Trophoblast cell (in vitro differentiated cells and primary cell): ENCODE measurements at regions not wholly inside any gene's neighbourhood (a gene's known extent, or its start where the extent isn't known, plus 50 kb on each side); places are given as distances from the start of the nearest gene placed in this dataset.

Experiments
- DNase-seq, 2 donors: peaks; one replicate each; pipeline ENCODE4 v3.0.0-alpha.2; 2016
- H2AFZ ChIP-seq: 2 replicates; pipeline ENCODE4 v1.6.1; 2013; ENCODE audit warnings: low read length, moderate library complexity, mild to moderate bottlenecking; ENCODE audit not compliant: insufficient read depth, poor library complexity
- H2AK5ac ChIP-seq: 2 replicates; pipeline ENCODE4 v1.6.1; 2013; ENCODE audit warnings: mild to moderate bottlenecking, low read length
- H2BK120ac ChIP-seq: 2 replicates; pipeline ENCODE4 v1.6.1; 2013; ENCODE audit warnings: low read length, mild to moderate bottlenecking, moderate library complexity; ENCODE audit not compliant: insufficient read depth, poor library complexity
- H2BK12ac ChIP-seq: 2 replicates; pipeline ENCODE4 v1.6.1; 2013; ENCODE audit warnings: mild to moderate bottlenecking, low read length, moderate library complexity
- H2BK5ac ChIP-seq: 2 replicates; pipeline ENCODE4 v1.6.1; 2013; ENCODE audit warnings: low read length, low read depth, moderate library complexity, mild to moderate bottlenecking; ENCODE audit not compliant: poor library complexity
- H3K14ac ChIP-seq: 2 replicates; pipeline ENCODE4 v1.6.1; 2013; ENCODE audit warnings: mild to moderate bottlenecking, low read length
- H3K18ac ChIP-seq: 2 replicates; pipeline ENCODE4 v1.6.1; 2013; ENCODE audit warnings: mild to moderate bottlenecking, low read length
- H3K23ac ChIP-seq: 2 replicates; pipeline ENCODE4 v1.6.1; 2013; ENCODE audit warnings: low read length
- H3K27ac ChIP-seq: 2 replicates; pipeline ENCODE4 v1.5.1; 2013; ENCODE audit warnings: low read depth, mild to moderate bottlenecking, inconsistent platforms, low read length, moderate library complexity
- H3K27me3 ChIP-seq: 2 replicates; pipeline ENCODE4 v1.6.1; 2013; ENCODE audit warnings: inconsistent platforms, mild to moderate bottlenecking, low read length, moderate library complexity; ENCODE audit not compliant: insufficient read depth
- H3K36me3 ChIP-seq, 2 experiments: 1 replicate in 1 of 2; 2 replicates in 1 of 2; pipeline ENCODE4 v1.6.1; 2013; ENCODE audit warnings: low read length in 2 of 2, mild to moderate bottlenecking in 2 of 2, moderate library complexity in 1 of 2; ENCODE audit not compliant: insufficient read depth in 2 of 2, control insufficient read depth in 1 of 2
- H3K4ac ChIP-seq: 2 replicates; pipeline ENCODE4 v1.6.1; 2013; ENCODE audit warnings: low read depth, mild to moderate bottlenecking, low read length, moderate library complexity
- H3K4me1 ChIP-seq, 2 experiments: 1 replicate in 1 of 2; 2 replicates in 1 of 2; pipeline ENCODE4 v1.6.1; 2013; ENCODE audit warnings: low read length in 2 of 2, mild to moderate bottlenecking in 2 of 2, moderate library complexity in 1 of 2; ENCODE audit not compliant: insufficient read depth in 2 of 2, control insufficient read depth in 1 of 2
- H3K4me2 ChIP-seq: 2 replicates; pipeline ENCODE4 v1.6.1; 2013; ENCODE audit warnings: inconsistent platforms, mild to moderate bottlenecking, low read length, moderate library complexity
- H3K4me3 ChIP-seq: 2 replicates; pipeline ENCODE4 v1.5.1; 2013; ENCODE audit warnings: mild to moderate bottlenecking, low read depth, low read length, inconsistent platforms
- H3K79me1 ChIP-seq: one replicate; pipeline ENCODE4 v1.6.1; 2013; ENCODE audit warnings: low read length
- H3K79me2 ChIP-seq: 2 replicates; pipeline ENCODE4 v1.6.1; 2013; ENCODE audit warnings: low read length, mild to moderate bottlenecking; ENCODE audit not compliant: control insufficient read depth, insufficient read depth, poor library complexity
- H3K9ac ChIP-seq: 2 replicates; pipeline ENCODE4 v1.6.1; 2013; ENCODE audit warnings: mild to moderate bottlenecking, low read length
- H3K9me3 ChIP-seq: 2 replicates; pipeline ENCODE4 v1.6.1; 2013; ENCODE audit warnings: low read depth, mild to moderate bottlenecking, control low read depth, inconsistent platforms, low read length; ENCODE audit not compliant: insufficient read depth
- H4K12ac ChIP-seq: 2 replicates; pipeline ENCODE4 v1.6.1; 2013; ENCODE audit warnings: low read depth, mild to moderate bottlenecking, low read length, moderate library complexity
- H4K8ac ChIP-seq: 2 replicates; pipeline ENCODE4 v1.6.1; 2013; ENCODE audit warnings: low read depth, mild to moderate bottlenecking, low read length, moderate library complexity
- H4K91ac ChIP-seq: one replicate; pipeline ENCODE4 v1.6.1; 2013; ENCODE audit warnings: low read depth, mild to moderate bottlenecking, low read length, moderate library complexity
- WGBS: extraction: QIAGEN DNeasy Blood & Tissue Kit; methylation state at CpG from one replicate; pipeline ENCODE4 v1.1.7; 2013; ENCODE audit warnings: missing lambda C conversion rate; ENCODE audit not compliant: insufficient read length, insufficient coverage; ENCODE audit errors: extremely low coverage; 5-methylcytosine and 5-hydroxymethylcytosine counted together

DNA sequence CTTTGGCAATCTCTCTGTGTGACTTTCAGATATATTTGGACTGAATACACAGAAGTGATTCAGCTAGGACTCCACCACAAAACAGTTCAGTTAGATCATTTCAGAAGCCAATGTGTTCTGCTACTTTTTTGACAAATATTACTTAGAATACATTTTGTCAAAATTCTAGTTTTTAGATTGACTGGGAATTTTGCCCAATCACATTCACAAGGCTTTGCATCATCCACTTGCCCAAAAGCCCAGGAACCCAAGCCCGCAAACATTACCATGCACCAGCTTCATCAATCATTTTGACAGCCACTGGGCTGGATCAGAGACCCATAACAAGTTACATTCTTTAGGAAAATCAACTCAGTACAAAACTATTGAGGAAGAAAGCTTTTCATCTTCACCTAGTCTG lies 256.6 kb upstream of the NDST3 start:
- no CpG with 5 or more reads among the region's 1 CpG for WGBS
- Histone ChIP-seq H3K79me1 (no peaks in the 10 kb centered on the region), H3K4me2 (no peak overlapping the region), H2BK5ac (no peak overlapping the region), H3K27me3 (no peaks in the 10 kb centered on the region), H3K4me1 (no peaks in the 10 kb centered on the region), H3K18ac (no peak overlapping the region), H4K12ac (no peak overlapping the region), H3K9ac (no peak overlapping the region), H4K91ac (no peak overlapping the region), H2BK12ac (no peak overlapping the region), H3K27ac (no peak overlapping the region), H2BK120ac (no peak overlapping the region), H3K14ac (no peak overlapping the region), H4K8ac (no peak overlapping the region), H3K36me3 (no peaks in the 10 kb centered on the region), H3K23ac (no peak overlapping the region), H2AFZ (no peak overlapping the region), H3K9me3 (no peaks in the 10 kb centered on the region), H3K4ac (no peak overlapping the region), H3K79me2 (no peaks in the 10 kb centered on the region), H2AK5ac (no peak overlapping the region), H3K4me3 (no peak overlapping the region)
- DNase-seq, result no peak

DNA sequence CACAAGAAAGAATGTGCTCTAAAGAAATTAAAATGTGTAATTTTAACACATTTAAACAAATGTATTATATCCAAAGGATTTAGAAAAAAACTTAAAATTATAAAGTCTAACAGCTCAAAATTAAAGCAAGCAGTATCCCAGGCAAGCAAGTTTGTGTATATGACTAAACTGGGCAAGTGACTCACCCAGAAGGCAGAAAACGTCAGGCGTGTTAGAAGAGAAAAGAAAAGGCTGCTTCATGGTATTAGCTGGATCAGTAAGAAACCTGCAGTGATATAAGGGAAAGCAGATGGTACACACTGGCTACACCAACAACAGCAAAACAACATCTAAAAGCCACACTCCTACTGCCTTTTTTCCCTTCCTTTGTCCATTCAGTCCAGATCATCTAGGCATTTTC lies 250.6 kb upstream of the NDST3 start:
- no peaks in the 10 kb centered on the region for H3K4me1 ChIP-seq
- H2BK120ac ChIP-seq, result no peak overlapping the region
- WGBS, result no CpG with 5 or more reads among the region's 2 CpGs
- no peak for DNase-seq
- no peak overlapping the region for H3K23ac ChIP-seq
- H4K91ac ChIP-seq, result no peak overlapping the region
- no peak overlapping the region for H3K4me3 ChIP-seq
- H3K79me2 ChIP-seq, result no peaks in the 10 kb centered on the region
- H3K4me2 ChIP-seq, result no peak overlapping the region
- no peak overlapping the region for H4K12ac ChIP-seq
- H2BK12ac ChIP-seq, result no peak overlapping the region
- H3K36me3 ChIP-seq, result no peaks in the 10 kb centered on the region
- no peak overlapping the region for H3K27ac ChIP-seq
- H2AK5ac ChIP-seq, result no peak overlapping the region
- H3K14ac ChIP-seq, result no peak overlapping the region
- no peaks in the 10 kb centered on the region for H3K9me3 ChIP-seq
- H3K27me3 ChIP-seq, result no peaks in the 10 kb centered on the region
- no peak overlapping the region for H3K4ac ChIP-seq
- H2BK5ac ChIP-seq, result no peak overlapping the region
- H3K79me1 ChIP-seq, result no peaks in the 10 kb centered on the region
- H2AFZ ChIP-seq, result no peak overlapping the region
- no peak overlapping the region for H3K9ac ChIP-seq
- no peak overlapping the region for H3K18ac ChIP-seq
- H4K8ac ChIP-seq, result no peak overlapping the region

DNA sequence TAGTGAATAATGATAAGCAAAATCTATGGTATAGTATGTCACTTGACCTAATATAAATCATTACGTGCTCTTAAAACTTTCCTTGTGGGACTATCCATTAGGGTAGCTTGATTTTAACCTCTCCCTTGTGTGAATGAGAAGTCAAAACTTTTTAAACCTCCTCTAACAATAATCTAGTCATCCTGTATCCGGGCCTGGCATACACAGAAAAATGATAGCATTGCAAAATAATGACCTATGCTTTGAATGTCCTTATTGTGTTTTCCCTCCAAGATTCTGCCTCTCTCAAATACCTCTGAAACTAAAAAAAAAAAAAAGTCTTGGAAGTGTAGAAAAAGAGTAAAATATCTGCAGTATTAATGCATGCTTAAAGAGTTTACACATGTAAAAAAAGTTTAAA lies 250.0 kb upstream of the NDST3 start:
- H3K4me1 ChIP-seq, result no peaks in the 10 kb centered on the region
- H2BK5ac ChIP-seq, result no peak overlapping the region
- H3K23ac ChIP-seq, result no peak overlapping the region
- no peaks in the 10 kb centered on the region for H3K9me3 ChIP-seq
- H4K91ac ChIP-seq, result no peak overlapping the region
- no peak overlapping the region for H2AK5ac ChIP-seq
- no peak for DNase-seq
- H4K8ac ChIP-seq, result no peak overlapping the region
- no peak overlapping the region for H2AFZ ChIP-seq
- no peak overlapping the region for H3K4me2 ChIP-seq
- no peak overlapping the region for H3K27ac ChIP-seq
- no peak overlapping the region for H3K4ac ChIP-seq
- H3K79me2 ChIP-seq, result no peaks in the 10 kb centered on the region
- no peak overlapping the region for H3K9ac ChIP-seq
- H3K14ac ChIP-seq, result no peak overlapping the region
- H3K79me1 ChIP-seq, result no peaks in the 10 kb centered on the region
- H3K36me3 ChIP-seq, result no peaks in the 10 kb centered on the region
- no peak overlapping the region for H4K12ac ChIP-seq
- no CpG with 5 or more reads among the region's 2 CpGs for WGBS
- no peak overlapping the region for H3K18ac ChIP-seq
- H2BK12ac ChIP-seq, result no peak overlapping the region
- no peak overlapping the region for H3K4me3 ChIP-seq
- H3K27me3 ChIP-seq, result no peaks in the 10 kb centered on the region
- H2BK120ac ChIP-seq, result no peak overlapping the region

DNA sequence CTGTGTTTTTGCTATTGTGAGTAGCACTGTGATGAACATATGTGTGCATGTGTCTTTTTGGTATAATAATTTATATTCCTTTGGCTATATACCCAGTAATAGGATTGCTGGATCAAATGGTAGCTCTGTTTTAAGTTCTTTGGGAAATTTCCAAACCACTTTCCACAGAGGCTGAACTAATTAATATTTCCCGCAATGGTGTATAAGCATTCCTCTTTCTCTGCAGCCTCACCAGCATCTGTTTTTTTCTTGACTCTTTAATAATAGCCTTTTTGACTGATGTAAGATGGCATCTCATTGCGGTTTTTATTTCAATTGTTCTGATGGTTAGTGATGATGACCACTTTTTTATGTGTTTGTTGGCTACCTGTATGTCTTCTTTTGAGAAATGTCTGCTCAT lies 247.7 kb upstream of the NDST3 start:
- DNase-seq, result no peak
- H3K79me2 ChIP-seq, result no peaks in the 10 kb centered on the region
- no peak overlapping the region for H2AK5ac ChIP-seq
- H4K91ac ChIP-seq, result no peak overlapping the region
- no peak overlapping the region for H3K4me3 ChIP-seq
- no peak overlapping the region for H4K12ac ChIP-seq
- no peaks in the 10 kb centered on the region for H3K4me1 ChIP-seq
- no peaks in the 10 kb centered on the region for H3K9me3 ChIP-seq
- H3K4me2 ChIP-seq, result no peak overlapping the region
- no peak overlapping the region for H3K18ac ChIP-seq
- no peak overlapping the region for H2BK12ac ChIP-seq
- H3K9ac ChIP-seq, result no peak overlapping the region
- no CpG with 5 or more reads among the region's 2 CpGs for WGBS
- no peaks in the 10 kb centered on the region for H3K27me3 ChIP-seq
- H3K79me1 ChIP-seq, result no peaks in the 10 kb centered on the region
- no peak overlapping the region for H3K14ac ChIP-seq
- H4K8ac ChIP-seq, result no peak overlapping the region
- no peak overlapping the region for H2BK5ac ChIP-seq
- no peak overlapping the region for H3K23ac ChIP-seq
- no peaks in the 10 kb centered on the region for H3K36me3 ChIP-seq
- H2AFZ ChIP-seq, result no peak overlapping the region
- no peak overlapping the region for H2BK120ac ChIP-seq
- no peak overlapping the region for H3K4ac ChIP-seq
- no peak overlapping the region for H3K27ac ChIP-seq
